HCT116 (cell line): ENCODE measurements at regions not wholly inside any gene's neighbourhood (a gene's known extent, or its start where the extent isn't known, plus 50 kb on each side); places are given as distances from the start of the nearest gene placed in this dataset.

Experiments
- ATAC-seq: fragments of 200-7000 bp; cut with Tn5 transposase; 2 replicates; pipeline ENCODE4 v1.9.1; 2020; ENCODE audit warnings: mild to moderate bottlenecking, moderate library complexity
- BruUV-seq: library from RNA; stranded (reverse); fragments of 400-500 nt; replicated peaks from 2 replicates; lab custom pipeline; 2021; lab: Mats Ljungman, UMichigan
- CTCF ChIA-PET: fragments of 300-600 bp; sonication (Branson Sonifier 250); formaldehyde crosslinking; loops from one replicate; lab custom pipeline; 2021; ENCODE audit warnings: antibody characterized with exemption; lab: Charles Lee
- POLR2A ChIA-PET: fragments of 300-600, 350-600 bp; sonication (Branson Sonifier 250); formaldehyde crosslinking; loops from one replicate; lab custom pipeline; 2021; ENCODE audit warnings: antibody characterized with exemption; lab: Charles Lee
- RAD21 ChIA-PET, 2 experiments: fragments of 300-600 bp; sonication (Branson Sonifier 250); formaldehyde crosslinking; loops; one replicate each; lab custom pipeline; 2023; ENCODE audit warnings: low total read pairs in 2 of 2; ENCODE audit not compliant: uncharacterized antibody in 2 of 2, unreplicated experiment in 2 of 2, low non-redundant PET in 1 of 2; lab: Charles Lee
- DNase-seq: peaks from one replicate; pipeline ENCODE4 v3.0.0-alpha.2; 2010; ENCODE audit warnings: low read depth, low spot score
- H2AFZ ChIP-seq: fragments of 200-600 bp; shearing (Covaris generic), sonication (generic); 2 replicates; pipeline ENCODE4 v1.6.1; 2017; ENCODE audit warnings: low read depth, mixed run types, mixed read lengths, antibody characterized with exemption, low read length; ENCODE audit not compliant: poor library complexity, severe bottlenecking
- H3K27ac ChIP-seq: 2 replicates; pipeline ENCODE4 v1.5.1; 2012; ENCODE audit warnings: low read depth, low read length
- H3K27me3 ChIP-seq: fragments of 200-600 bp; sonication (generic); 2 replicates; pipeline ENCODE4 v1.6.1; 2016; ENCODE audit warnings: mixed run types, low read length, mixed read lengths; ENCODE audit not compliant: insufficient read depth
- H3K36me3 ChIP-seq, 2 experiments: fragments of 200-500 bp in 1 of 2; fragments of 200-600 bp in 1 of 2; sonication (Bioruptor generic) in 1 of 2; sonication (generic) in 1 of 2; 2 replicates each; pipeline versions ENCODE4 v1.5.1 to v1.6.1; 2014 to 2016; ENCODE audit warnings: low read length in 2 of 2, inconsistent platforms in 1 of 2, mixed read lengths in 1 of 2, mixed run types in 1 of 2; ENCODE audit not compliant: insufficient read depth in 2 of 2, control insufficient read depth in 1 of 2
- H3K4me1 ChIP-seq, 2 experiments: fragments of 200-600 bp in 1 of 2; sonication (generic) in 1 of 2; 2 replicates each; pipeline versions ENCODE4 v1.5.1 to v1.6.1; 2012 to 2017; ENCODE audit warnings: low read length in 2 of 2, inconsistent platforms in 1 of 2, mild to moderate bottlenecking in 1 of 2, mixed read lengths in 1 of 2, mixed run types in 1 of 2, moderate library complexity in 1 of 2; ENCODE audit not compliant: insufficient read depth in 2 of 2, control insufficient read depth in 1 of 2
- H3K4me2 ChIP-seq: fragments of 200-600 bp; sonication (generic); 2 replicates; pipeline ENCODE4 v1.6.1; 2017; ENCODE audit warnings: mixed run types, low read length, mixed read lengths
- H3K4me3 ChIP-seq, 2 experiments: fragments of 200-600 bp in 1 of 2; sonication (generic) in 1 of 2; replicated peaks in 1 of 2; 2 replicates each; pipeline ENCODE4 v1.5.1; 2011 to 2016; ENCODE audit warnings: low read length in 2 of 2, control low read depth in 1 of 2, low read depth in 1 of 2, mild to moderate bottlenecking in 1 of 2, mixed read lengths in 1 of 2, mixed run types in 1 of 2
- H3K79me2 ChIP-seq: fragments of 200-600 bp; sonication (generic); 2 replicates; pipeline ENCODE4 v1.6.1; 2017; ENCODE audit warnings: mild to moderate bottlenecking, mixed run types, low read length, moderate library complexity, mixed read lengths; ENCODE audit not compliant: insufficient read depth
- H3K9ac ChIP-seq: fragments of 200-600 bp; sonication (generic); 2 replicates; pipeline ENCODE4 v1.6.1; 2016; ENCODE audit warnings: low read length, mixed read lengths
- H3K9me2 ChIP-seq: fragments of 200-600 bp; sonication (generic), shearing (Covaris generic); 2 replicates; pipeline ENCODE4 v1.6.1; 2017; ENCODE audit warnings: mixed run types, mild to moderate bottlenecking, moderate library complexity; ENCODE audit not compliant: insufficient read depth
- H3K9me3 ChIP-seq, 2 experiments: fragments of 200-500 bp in 1 of 2; fragments of 200-600 bp in 1 of 2; sonication (Bioruptor generic) in 1 of 2; sonication (generic) in 1 of 2; 2 replicates each; pipeline ENCODE4 v1.6.1; 2014 to 2017; ENCODE audit warnings: low read length in 2 of 2, mixed read lengths in 2 of 2, inconsistent platforms in 1 of 2, low read depth in 1 of 2, mild to moderate bottlenecking in 1 of 2, mixed run types in 1 of 2, moderate library complexity in 1 of 2; ENCODE audit not compliant: control insufficient read depth in 1 of 2, insufficient read depth in 1 of 2
- H4K20me1 ChIP-seq: fragments of 200-600 bp; sonication (generic), shearing (Covaris generic); 2 replicates; pipeline ENCODE4 v1.6.1; 2017; ENCODE audit warnings: mixed run types, mild to moderate bottlenecking, moderate library complexity; ENCODE audit not compliant: insufficient read depth
- ATF3 ChIP-seq: IDR thresholded peaks from 2 replicates; pipeline ENCODE4 v1.6.1; 2012
- CBX3 ChIP-seq: IDR thresholded peaks from 2 replicates; pipeline ENCODE4 v1.6.1; 2012; ENCODE audit warnings: low read depth
- CEBPB ChIP-seq: IDR thresholded peaks from 2 replicates; pipeline ENCODE4 v1.6.1; 2012; ENCODE audit warnings: low read depth
- CTCF ChIP-seq, 3 experiments: fragments of 200-600 bp in 1 of 3; sonication (generic) in 1 of 3; IDR thresholded peaks in 2 of 3; conservative IDR thresholded peaks in 1 of 3; 2 replicates each; pipeline ENCODE4 v1.5.1; 2012 to 2017; ENCODE audit warnings: low read depth in 2 of 3, low read length in 2 of 3, antibody characterized with exemption in 1 of 3, borderline replicate concordance in 1 of 3, control low read depth in 1 of 3, mild to moderate bottlenecking in 1 of 3, mixed read lengths in 1 of 3, mixed run types in 1 of 3, moderate library complexity in 1 of 3; ENCODE audit not compliant: insufficient read depth in 1 of 3
- EGR1 ChIP-seq: IDR thresholded peaks from 2 replicates; pipeline ENCODE4 v1.6.1; 2012; ENCODE audit warnings: low read depth
- ELF1 ChIP-seq: IDR thresholded peaks from 2 replicates; pipeline ENCODE4 v1.6.1; 2012; ENCODE audit warnings: low read depth, borderline replicate concordance
- EZH2 ChIP-seq: fragments of 200-600 bp; sonication (generic); IDR thresholded peaks from 2 replicates; pipeline ENCODE4 v1.6.1; 2017; ENCODE audit warnings: antibody characterized with exemption, mixed run types
- EZH2phosphoT487 ChIP-seq: fragments of 200-600 bp; IDR thresholded peaks from 2 replicates; pipeline ENCODE4 v1.6.1; 2018; ENCODE audit warnings: antibody characterized with exemption, borderline replicate concordance
- FOSL1 ChIP-seq: IDR thresholded peaks from 2 replicates; pipeline ENCODE4 v1.6.1; 2012; ENCODE audit warnings: low read depth
- JUND ChIP-seq: IDR thresholded peaks from 2 replicates; pipeline ENCODE4 v1.6.1; 2012
- RAD21 ChIP-seq: IDR thresholded peaks from 2 replicates; pipeline ENCODE4 v1.6.1; 2012; ENCODE audit warnings: low read depth, mild to moderate bottlenecking
- SP1 ChIP-seq: IDR thresholded peaks from 2 replicates; pipeline ENCODE4 v1.6.1; 2012; ENCODE audit warnings: low read depth
- TCF7L2 ChIP-seq: IDR thresholded peaks from 2 replicates; pipeline ENCODE4 v1.7.0; 2011; ENCODE audit warnings: borderline replicate concordance, inconsistent platforms; ENCODE audit not compliant: insufficient read depth, insufficient read length; ENCODE audit errors: extremely low read depth
- YY1 ChIP-seq: IDR thresholded peaks from 2 replicates; pipeline ENCODE4 v1.6.1; 2011; ENCODE audit warnings: low read length, low read depth, moderate library complexity, mild to moderate bottlenecking; ENCODE audit not compliant: insufficient replicate concordance; ENCODE audit errors: extremely low read depth
- ZNF274 ChIP-seq: fragments of 200-500 bp; sonication (Bioruptor generic); IDR thresholded peaks from 2 replicates; pipeline ENCODE4 v1.6.1; 2014; ENCODE audit warnings: mild to moderate bottlenecking, low read depth, low read length, inconsistent platforms
- intact Hi-C: fragments of 100-400 bp; cut with micrococcal nuclease; formaldehyde crosslinking; loops from 2 replicates; pipeline ENCODE4 v1.10.0; 2022
- TF ChIP-seq, protein P1 (sequence below): IDR thresholded peaks from 2 replicates; pipeline ENCODE4 v1.6.1; 2012
- TF ChIP-seq, protein P2 (sequence below): IDR thresholded peaks from 2 replicates; pipeline ENCODE4 v1.6.1; 2011; ENCODE audit warnings: mild to moderate bottlenecking, low read length, moderate library complexity; ENCODE audit not compliant: insufficient replicate concordance; ENCODE audit errors: extremely low read depth

DNA sequence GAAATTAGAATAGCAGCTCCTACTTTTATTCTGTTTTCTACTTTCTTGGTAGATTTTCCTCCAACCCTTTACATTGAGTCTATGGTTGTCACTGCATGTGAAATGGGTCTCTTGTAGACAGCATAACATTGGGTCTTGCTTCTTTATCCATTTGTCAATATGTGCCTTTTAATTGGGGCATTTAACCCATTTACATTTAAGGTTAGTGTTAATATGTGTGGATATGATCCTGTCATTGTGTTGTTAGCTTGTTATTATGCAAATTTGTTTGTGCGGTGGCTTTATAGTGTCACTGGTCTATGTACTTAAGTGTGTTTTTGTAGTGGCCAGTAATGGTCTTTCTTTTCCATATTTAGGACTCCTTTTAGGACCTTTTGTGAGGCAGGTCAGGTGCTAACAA is 276.9 kb upstream of the SPHKAP start:
- no peaks in the 10 kb centered on the region for H3K27me3 ChIP-seq
- DNase-seq (no peak), ATAC-seq (no peak)
- H4K20me1 ChIP-seq: no peaks in the 10 kb centered on the region
- H3K4me2 ChIP-seq: no peak overlapping the region
- H2AFZ ChIP-seq: no peak overlapping the region
- H3K4me1 ChIP-seq: no peaks in the 10 kb centered on the region
- H3K79me2 ChIP-seq: no peaks in the 10 kb centered on the region
- intact Hi-C loops: no loop called here
- H3K9ac ChIP-seq: no peak overlapping the region
- H3K36me3 ChIP-seq: no peaks in the 10 kb centered on the region
- ChIA-PET CTCF (no interaction called here), POLR2A (no interaction called here), RAD21 (no interaction called here)
- peaks cover 0 to 4% of the 10 kb centered on the region in 2 experiments; a peak in 1 of 4 replicates for H3K9me3 ChIP-seq
- H3K9me2 ChIP-seq: no peaks in the 10 kb centered on the region
- no peak overlapping the region for H3K27ac ChIP-seq
- no peak for TF ChIP-seq TCF7L2
- H3K4me3 ChIP-seq: no peak overlapping the region
- no TSS peak for BruUV-seq

- H4K20me1 ChIP-seq: no peaks in the 10 kb centered on the region
- no peaks in the 10 kb centered on the region for H3K4me1 ChIP-seq
- POLR2A ChIA-PET: no interaction called here
- no peak for DNase-seq
- H3K36me3 ChIP-seq: no peaks in the 10 kb centered on the region
- RAD21 ChIA-PET: no interaction called here
- no peaks in the 10 kb centered on the region for H3K79me2 ChIP-seq
- no peaks in the 10 kb centered on the region for H3K9me3 ChIP-seq
- H3K27ac ChIP-seq: no peak overlapping the region
- no peak for ATAC-seq
- no peak overlapping the region for H3K4me2 ChIP-seq
- no peak overlapping the region for H3K9ac ChIP-seq
- H3K9me2 ChIP-seq: no peaks in the 10 kb centered on the region
- intact Hi-C loops: no loop called here
- H3K27me3 ChIP-seq: no peaks in the 10 kb centered on the region
- no peak overlapping the region for H2AFZ ChIP-seq
- CTCF ChIA-PET: no interaction called here
- no TSS peak for BruUV-seq
- TF ChIP-seq CEBPB (no peak), ATF3 (no peak), EGR1 (no peak), YY1 (no peak), SP1 (no peak), RAD21 (no peak), JUND (no peak), CTCF (IDR thresholded peaks at IDR 0.05 in 2 of 3, conservative IDR thresholded peaks at IDR 0.05 in 1 of 3; ENCODE audit: borderline replicate concordance in 1 of 3, insufficient read depth in 1 of 3, low read depth in 2 of 3, low read length in 2 of 3) (no peak), TCF7L2 (no peak), ELF1 (no peak), EZH2 (no peak), ZNF274 (no peak), FOSL1 (no peak), CBX3 (no peak), EZH2phosphoT487 (no peak)
- TF ChIP-seq, protein P1, sequence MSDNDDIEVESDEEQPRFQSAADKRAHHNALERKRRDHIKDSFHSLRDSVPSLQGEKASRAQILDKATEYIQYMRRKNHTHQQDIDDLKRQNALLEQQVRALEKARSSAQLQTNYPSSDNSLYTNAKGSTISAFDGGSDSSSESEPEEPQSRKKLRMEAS: no peak
- TF ChIP-seq, protein P2, sequence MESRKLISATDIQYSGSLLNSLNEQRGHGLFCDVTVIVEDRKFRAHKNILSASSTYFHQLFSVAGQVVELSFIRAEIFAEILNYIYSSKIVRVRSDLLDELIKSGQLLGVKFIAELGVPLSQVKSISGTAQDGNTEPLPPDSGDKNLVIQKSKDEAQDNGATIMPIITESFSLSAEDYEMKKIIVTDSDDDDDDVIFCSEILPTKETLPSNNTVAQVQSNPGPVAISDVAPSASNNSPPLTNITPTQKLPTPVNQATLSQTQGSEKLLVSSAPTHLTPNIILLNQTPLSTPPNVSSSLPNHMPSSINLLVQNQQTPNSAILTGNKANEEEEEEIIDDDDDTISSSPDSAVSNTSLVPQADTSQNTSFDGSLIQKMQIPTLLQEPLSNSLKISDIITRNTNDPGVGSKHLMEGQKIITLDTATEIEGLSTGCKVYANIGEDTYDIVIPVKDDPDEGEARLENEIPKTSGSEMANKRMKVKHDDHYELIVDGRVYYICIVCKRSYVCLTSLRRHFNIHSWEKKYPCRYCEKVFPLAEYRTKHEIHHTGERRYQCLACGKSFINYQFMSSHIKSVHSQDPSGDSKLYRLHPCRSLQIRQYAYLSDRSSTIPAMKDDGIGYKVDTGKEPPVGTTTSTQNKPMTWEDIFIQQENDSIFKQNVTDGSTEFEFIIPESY: no peak
- H3K4me3 ChIP-seq: no peak overlapping the region
These were observed 265.9 kb upstream of the SPHKAP start for GRCh38 chr2:228447266-228447915.
